Stomach (tissue), 8 donors: ENCODE measurements at regions not wholly inside any gene's neighbourhood (a gene's known extent, or its start where the extent isn't known, plus 50 kb on each side); places are given as distances from the start of the nearest gene placed in this dataset.
A peak's percentile ranks its signal among the peaks of the same experiment; 100 is the strongest.

Experiments used
- DNase-seq, 2 donors: peaks; one replicate each; pipeline versions ENCODE4 v3.0.0 to v3.0.0-alpha.2; 2013 to 2019
- H3K27ac ChIP-seq, 5 donors: fragments of 200-600 bp in 4 of 5; sonication (generic) in 4 of 5; one replicate each; pipeline ENCODE4 v1.5.1; 2013 to 2019; ENCODE audit warnings: mild to moderate bottlenecking in 1 of 5, moderate library complexity in 1 of 5
- H3K27me3 ChIP-seq, 3 donors: fragments of 200-600 bp; sonication (generic); one replicate each; pipeline ENCODE4 v1.5.1; 2017 to 2019; ENCODE audit warnings: mixed run types in 1 of 3
- H3K36me3 ChIP-seq, 4 donors: fragments of 200-600 bp; sonication (generic); 1 replicate in 3 of 4; 2 replicates in 1 of 4; pipeline ENCODE4 v1.5.1; 2016 to 2019
- H3K4me1 ChIP-seq, 4 donors: fragments of 200-600 bp; sonication (generic); one replicate each; pipeline ENCODE4 v1.5.1; 2016 to 2019
- H3K4me3 ChIP-seq, 4 donors: fragments of 200-600 bp; sonication (generic) in 3 of 4; one replicate each; pipeline ENCODE4 v1.5.1; 2016 to 2019; ENCODE audit warnings: mild to moderate bottlenecking in 1 of 4
- H3K9me3 ChIP-seq, 4 donors: fragments of 200-600 bp; sonication (generic); one replicate each; pipeline ENCODE4 v1.5.1; 2016 to 2019
- EP300 ChIP-seq: sonication (generic); formaldehyde crosslinking; IDR thresholded peaks from one replicate; pipeline ENCODE4 v1.6.1; 2017; ENCODE audit warnings: antibody characterized with exemption
- POLR2A ChIP-seq, 4 donors: fragments of 450-650 bp; IDR thresholded peaks; one replicate each; pipeline ENCODE4 v1.6.1; 2016; ENCODE audit warnings: antibody characterized with exemption in 4 of 4, control low read depth in 2 of 4, mild to moderate bottlenecking in 1 of 4, moderate library complexity in 1 of 4
- POLR2AphosphoS5 ChIP-seq, 3 donors: sonication (generic); formaldehyde crosslinking; IDR thresholded peaks; one replicate each; pipeline ENCODE4 v1.6.1; 2016; ENCODE audit warnings: antibody characterized with exemption in 3 of 3
- WGBS, 5 donors: extraction: QIAGEN DNeasy Blood & Tissue Kit in 3 of 5; methylation state at CpG; one replicate each; pipeline versions ENCODE4 v1.1.5 to v1.1.7; 2013 to 2018; 5-methylcytosine and 5-hydroxymethylcytosine counted together
- intact Hi-C: fragments of 100-400 bp; cut with DNase I; formaldehyde crosslinking; loops from one replicate; pipeline ENCODE4 v1.15.1; 2023; ENCODE audit warnings: low total_unique reads
- TF ChIP-seq, protein P1 (sequence below), 7 experiments: fragments of 450-650 bp in 4 of 7; fragments of 200-600 bp in 3 of 7; sonication (generic) in 3 of 7; IDR thresholded peaks; one replicate each; pipeline ENCODE4 v1.5.1; 2016 to 2019; ENCODE audit warnings: antibody characterized with exemption in 7 of 7, control low read depth in 2 of 7, mild to moderate bottlenecking in 1 of 7
- donor health status: healthy with polysubstance abuse.
- donor health status: Bipolar disorder and iron deficiency.
- donor health status: healthy.

- Histone ChIP-seq H3K27me3 (no peaks in the 10 kb centered on the region), H3K36me3 (no peaks in the 10 kb centered on the region), H3K4me1 (peaks cover 28 to 64% (median 46%) of the 10 kb centered on the region in 4 donors), H3K9me3 (no peaks in the 10 kb centered on the region), H3K27ac (peak overlapping the region; percentile 33 to 82 (median 49)), H3K4me3 (no peak overlapping the region)
- 54 to 82% (median 71%) methylated on average over 12 of the region's 12 CpGs for WGBS, 5 donors
- intact Hi-C loops: no loop called here
- TF ChIP-seq POLR2AphosphoS5 (IDR thresholded peaks at IDR 0.05): peak; percentile 47 to 80 (median 57)
- TF ChIP-seq EP300: peak; percentile 75
- no peak for TF ChIP-seq POLR2A (IDR thresholded peaks at IDR 0.05)
- TF ChIP-seq, protein P1, sequence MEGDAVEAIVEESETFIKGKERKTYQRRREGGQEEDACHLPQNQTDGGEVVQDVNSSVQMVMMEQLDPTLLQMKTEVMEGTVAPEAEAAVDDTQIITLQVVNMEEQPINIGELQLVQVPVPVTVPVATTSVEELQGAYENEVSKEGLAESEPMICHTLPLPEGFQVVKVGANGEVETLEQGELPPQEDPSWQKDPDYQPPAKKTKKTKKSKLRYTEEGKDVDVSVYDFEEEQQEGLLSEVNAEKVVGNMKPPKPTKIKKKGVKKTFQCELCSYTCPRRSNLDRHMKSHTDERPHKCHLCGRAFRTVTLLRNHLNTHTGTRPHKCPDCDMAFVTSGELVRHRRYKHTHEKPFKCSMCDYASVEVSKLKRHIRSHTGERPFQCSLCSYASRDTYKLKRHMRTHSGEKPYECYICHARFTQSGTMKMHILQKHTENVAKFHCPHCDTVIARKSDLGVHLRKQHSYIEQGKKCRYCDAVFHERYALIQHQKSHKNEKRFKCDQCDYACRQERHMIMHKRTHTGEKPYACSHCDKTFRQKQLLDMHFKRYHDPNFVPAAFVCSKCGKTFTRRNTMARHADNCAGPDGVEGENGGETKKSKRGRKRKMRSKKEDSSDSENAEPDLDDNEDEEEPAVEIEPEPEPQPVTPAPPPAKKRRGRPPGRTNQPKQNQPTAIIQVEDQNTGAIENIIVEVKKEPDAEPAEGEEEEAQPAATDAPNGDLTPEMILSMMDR (IDR thresholded peaks at IDR 0.05): no peak
- peak; percentile 28 to 63 for DNase-seq
Measured at GRCh38 chr12:123097561-123098084, 53.3 kb downstream of the PITPNM2 start.

DNA sequence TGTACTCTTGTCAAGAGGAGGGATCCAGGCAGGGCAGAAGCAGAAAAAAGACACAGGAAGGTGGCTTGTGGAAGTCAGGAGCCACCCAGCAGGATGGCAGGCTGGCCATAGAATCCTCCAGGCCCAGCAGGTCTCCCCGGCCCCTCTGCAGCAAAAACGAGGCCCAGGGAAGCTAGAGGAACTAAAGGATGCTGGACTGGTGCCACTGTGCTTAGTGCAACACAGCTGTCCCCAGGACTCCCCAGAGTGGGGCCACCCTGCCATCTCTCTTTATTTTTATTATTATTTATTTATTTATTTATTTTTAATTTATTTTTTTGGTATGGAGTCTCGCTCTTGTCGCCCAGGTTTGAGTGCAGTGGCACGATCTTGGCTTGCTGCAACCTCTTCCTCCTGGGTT lies 54.1 kb downstream of the PITPNM2 start:
- TF ChIP-seq POLR2A (IDR thresholded peaks at IDR 0.05) (no peak), EP300 (no peak), POLR2AphosphoS5 (IDR thresholded peaks at IDR 0.05) (no peak)
- TF ChIP-seq, protein P1 (IDR thresholded peaks at IDR 0.05): no peak
- 79 to 87% (median 83%) methylated on average over 5 of the region's 5 CpGs for WGBS, 5 donors
- H3K36me3 ChIP-seq: no peaks in the 10 kb centered on the region
- DNase-seq: no peak
- peaks cover 28 to 61% (median 48%) of the 10 kb centered on the region in 4 donors for H3K4me1 ChIP-seq
- H3K27me3 ChIP-seq: no peaks in the 10 kb centered on the region
- no peaks in the 10 kb centered on the region for H3K9me3 ChIP-seq
- H3K27ac ChIP-seq: peak overlapping the region in 4 of 5 donors; percentile 40 to 82 (median 76)
- no peak overlapping the region for H3K4me3 ChIP-seq
- intact Hi-C loops: no loop called here

GRCh38 chr12:123096182-123096581 lies 54.7 kb downstream of the PITPNM2 start:
- Histone ChIP-seq H3K36me3 (no peaks in the 10 kb centered on the region), H3K9me3 (no peaks in the 10 kb centered on the region), H3K4me3 (no peak overlapping the region), H3K27me3 (no peaks in the 10 kb centered on the region), H3K4me1 (peaks cover 28 to 61% (median 48%) of the 10 kb centered on the region in 4 donors), H3K27ac (peak overlapping the region in 4 of 5 donors; percentile 40 to 82 (median 76))
- 73 to 89% (median 80%) methylated on average over 7 to 8 of the region's 8 CpGs for WGBS, 5 donors
- intact Hi-C loops: no loop called here
- TF ChIP-seq, protein P1 (IDR thresholded peaks at IDR 0.05): no peak
- TF ChIP-seq POLR2A (IDR thresholded peaks at IDR 0.05) (no peak), EP300 (no peak), POLR2AphosphoS5 (IDR thresholded peaks at IDR 0.05) (no peak)
- no peak for DNase-seq

GRCh38 chr12:123095078-123095881 lies 55.6 kb downstream of the PITPNM2 start:
- TF ChIP-seq POLR2A (IDR thresholded peaks at IDR 0.05): no peak
- TF ChIP-seq POLR2AphosphoS5 (IDR thresholded peaks at IDR 0.05): no peak
- no peak for TF ChIP-seq EP300
- TF ChIP-seq, protein P1 (IDR thresholded peaks at IDR 0.05): no peak
- Histone ChIP-seq H3K9me3 (no peaks in the 10 kb centered on the region), H3K4me1 (peaks cover 28 to 61% (median 48%) of the 10 kb centered on the region in 4 donors), H3K36me3 (no peaks in the 10 kb centered on the region), H3K27ac (peak overlapping the region in 4 of 5 donors; percentile 65 to 82 (median 76)), H3K4me3 (no peak overlapping the region), H3K27me3 (no peaks in the 10 kb centered on the region)
- WGBS, 5 donors: 60 to 75% (median 74%) methylated on average over 20 to 25 of the region's 25 CpGs
- DNase-seq: no peak
- intact Hi-C loops: no loop called here
